ENCODE measurements at regions not wholly inside any gene's neighbourhood (a gene's known extent, or its start where the extent isn't known, plus 50 kb on each side); places are given as distances from the start of the nearest gene placed in this dataset.

- TF ChIP-seq SRSF4 (IDR thresholded peaks at IDR 0.05; ENCODE audit: low read depth, low read length, poor library complexity, severe bottlenecking) (no peak), ZNF142 (CRISPR knock-in tag; IDR thresholded peaks at IDR 0.05) (no peak), STAG1 (CRISPR knock-in tag; IDR thresholded peaks at IDR 0.05) (peak; percentile 30), ZNF256 (CRISPR knock-in tag; conservative IDR thresholded peaks at IDR 0.05) (no peak), PAWR (CRISPR knock-in tag; IDR thresholded peaks at IDR 0.05; ENCODE audit: borderline replicate concordance) (no peak), ZNF891 (CRISPR knock-in tag; IDR thresholded peaks at IDR 0.05) (peak; percentile 33; the same call in 1 of the 2 replicates), ZFP37 (CRISPR knock-in tag; IDR thresholded peaks at IDR 0.05; ENCODE audit: borderline replicate concordance) (peak; percentile 60; the same call in 1 of the 2 replicates), ZNF280B (CRISPR knock-in tag; IDR thresholded peaks at IDR 0.05; ENCODE audit: borderline replicate concordance) (no peak; the same call in 1 of the 2 replicates), DNMT1 (CRISPR knock-in tag; IDR thresholded peaks at IDR 0.05) (no peak), ZSCAN25 (CRISPR knock-in tag; IDR thresholded peaks at IDR 0.05) (no peak), ZNF784 (CRISPR knock-in tag; IDR thresholded peaks at IDR 0.05; ENCODE audit: borderline replicate concordance) (no peak), NFATC3 (CRISPR knock-in tag; IDR thresholded peaks at IDR 0.05) (no peak), KDM3A (CRISPR knock-in tag; IDR thresholded peaks at IDR 0.05; ENCODE audit: low read depth) (no peak), TMF1 (CRISPR knock-in tag; IDR thresholded peaks at IDR 0.05; ENCODE audit: low read depth) (no peak), BRCA1 (CRISPR knock-in tag; IDR thresholded peaks at IDR 0.05) (no peak), PAF1 (CRISPR knock-in tag; IDR thresholded peaks at IDR 0.05) (no peak)
- TF ChIP-seq, protein P1, sequence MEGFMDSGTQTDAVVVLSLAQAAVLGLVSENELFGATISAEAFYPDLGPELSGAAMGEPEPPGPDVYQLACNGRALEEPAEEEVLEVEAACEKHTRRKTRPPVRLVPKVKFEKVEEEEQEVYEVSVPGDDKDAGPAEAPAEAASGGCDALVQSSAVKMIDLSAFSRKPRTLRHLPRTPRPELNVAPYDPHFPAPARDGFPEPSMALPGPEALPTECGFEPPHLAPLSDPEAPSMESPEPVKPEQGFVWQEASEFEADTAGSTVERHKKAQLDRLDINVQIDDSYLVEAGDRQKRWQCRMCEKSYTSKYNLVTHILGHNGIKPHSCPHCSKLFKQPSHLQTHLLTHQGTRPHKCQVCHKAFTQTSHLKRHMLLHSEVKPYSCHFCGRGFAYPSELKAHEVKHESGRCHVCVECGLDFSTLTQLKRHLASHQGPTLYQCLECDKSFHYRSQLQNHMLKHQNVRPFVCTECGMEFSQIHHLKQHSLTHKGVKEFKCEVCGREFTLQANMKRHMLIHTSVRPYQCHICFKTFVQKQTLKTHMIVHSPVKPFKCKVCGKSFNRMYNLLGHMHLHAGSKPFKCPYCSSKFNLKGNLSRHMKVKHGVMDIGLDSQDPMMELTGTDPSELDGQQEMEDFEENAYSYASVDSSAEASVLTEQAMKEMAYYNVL (CRISPR knock-in tag; IDR thresholded peaks at IDR 0.05; ENCODE audit: borderline replicate concordance), result peak; percentile 65; the same call in 1 of the 2 replicates
- TF ChIP-seq, protein P2, sequence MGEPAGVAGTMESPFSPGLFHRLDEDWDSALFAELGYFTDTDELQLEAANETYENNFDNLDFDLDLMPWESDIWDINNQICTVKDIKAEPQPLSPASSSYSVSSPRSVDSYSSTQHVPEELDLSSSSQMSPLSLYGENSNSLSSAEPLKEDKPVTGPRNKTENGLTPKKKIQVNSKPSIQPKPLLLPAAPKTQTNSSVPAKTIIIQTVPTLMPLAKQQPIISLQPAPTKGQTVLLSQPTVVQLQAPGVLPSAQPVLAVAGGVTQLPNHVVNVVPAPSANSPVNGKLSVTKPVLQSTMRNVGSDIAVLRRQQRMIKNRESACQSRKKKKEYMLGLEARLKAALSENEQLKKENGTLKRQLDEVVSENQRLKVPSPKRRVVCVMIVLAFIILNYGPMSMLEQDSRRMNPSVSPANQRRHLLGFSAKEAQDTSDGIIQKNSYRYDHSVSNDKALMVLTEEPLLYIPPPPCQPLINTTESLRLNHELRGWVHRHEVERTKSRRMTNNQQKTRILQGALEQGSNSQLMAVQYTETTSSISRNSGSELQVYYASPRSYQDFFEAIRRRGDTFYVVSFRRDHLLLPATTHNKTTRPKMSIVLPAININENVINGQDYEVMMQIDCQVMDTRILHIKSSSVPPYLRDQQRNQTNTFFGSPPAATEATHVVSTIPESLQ (CRISPR knock-in tag; conservative IDR thresholded peaks at IDR 0.05), result no peak
Measured at GRCh38 chr1:8241417-8242014, 76.4 kb upstream of the SLC45A1 start (continued).
